Prostate gland (tissue), 2 donors: ENCODE measurements at regions not wholly inside any gene's neighbourhood (a gene's known extent, or its start where the extent isn't known, plus 50 kb on each side); places are given as distances from the start of the nearest gene placed in this dataset.

ENCODE experiments used
- POLR2A ChIP-seq: fragments of 450-650 bp; IDR thresholded peaks from one replicate; pipeline ENCODE4 v1.6.1; 2016; ENCODE audit warnings: antibody characterized with exemption, mild to moderate bottlenecking
- TF ChIP-seq, protein P1 (sequence below), 4 experiments: fragments of 200-600 bp in 2 of 4; fragments of 450-650 bp in 2 of 4; sonication (generic) in 2 of 4; IDR thresholded peaks; 1 replicate in 3 of 4; 2 replicates in 1 of 4; pipeline ENCODE4 v1.5.1; 2016 to 2019; ENCODE audit warnings: antibody characterized with exemption in 4 of 4, mild to moderate bottlenecking in 2 of 4, moderate library complexity in 2 of 4

DNA sequence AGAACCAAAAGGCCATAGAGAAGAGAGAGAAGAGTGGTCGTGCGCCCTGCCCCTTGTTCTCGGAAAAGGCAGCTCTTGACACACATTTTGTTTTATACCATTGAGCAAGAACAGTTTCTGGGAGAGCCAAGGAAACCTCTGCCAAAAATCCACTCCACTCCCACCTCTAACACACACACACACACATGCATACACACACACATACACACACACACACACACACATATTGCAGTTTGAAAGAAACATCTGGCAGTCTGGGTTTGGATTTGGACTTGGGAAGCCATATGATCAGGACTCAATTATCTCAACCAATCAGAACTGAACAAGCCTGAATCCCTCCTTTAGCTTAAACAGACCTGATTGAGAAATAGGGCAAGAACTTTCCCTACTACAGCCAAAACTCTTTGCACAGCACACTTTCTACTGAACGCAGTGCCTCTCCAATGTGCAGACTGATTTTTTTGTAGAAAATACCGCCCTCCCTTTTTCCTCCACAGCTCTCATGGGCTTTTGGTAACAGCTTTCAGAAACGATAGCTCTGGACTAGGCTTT lies 484.0 kb upstream of the ZWINT start:
- TF ChIP-seq POLR2A, result no peak
- TF ChIP-seq, protein P1, sequence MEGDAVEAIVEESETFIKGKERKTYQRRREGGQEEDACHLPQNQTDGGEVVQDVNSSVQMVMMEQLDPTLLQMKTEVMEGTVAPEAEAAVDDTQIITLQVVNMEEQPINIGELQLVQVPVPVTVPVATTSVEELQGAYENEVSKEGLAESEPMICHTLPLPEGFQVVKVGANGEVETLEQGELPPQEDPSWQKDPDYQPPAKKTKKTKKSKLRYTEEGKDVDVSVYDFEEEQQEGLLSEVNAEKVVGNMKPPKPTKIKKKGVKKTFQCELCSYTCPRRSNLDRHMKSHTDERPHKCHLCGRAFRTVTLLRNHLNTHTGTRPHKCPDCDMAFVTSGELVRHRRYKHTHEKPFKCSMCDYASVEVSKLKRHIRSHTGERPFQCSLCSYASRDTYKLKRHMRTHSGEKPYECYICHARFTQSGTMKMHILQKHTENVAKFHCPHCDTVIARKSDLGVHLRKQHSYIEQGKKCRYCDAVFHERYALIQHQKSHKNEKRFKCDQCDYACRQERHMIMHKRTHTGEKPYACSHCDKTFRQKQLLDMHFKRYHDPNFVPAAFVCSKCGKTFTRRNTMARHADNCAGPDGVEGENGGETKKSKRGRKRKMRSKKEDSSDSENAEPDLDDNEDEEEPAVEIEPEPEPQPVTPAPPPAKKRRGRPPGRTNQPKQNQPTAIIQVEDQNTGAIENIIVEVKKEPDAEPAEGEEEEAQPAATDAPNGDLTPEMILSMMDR (IDR thresholded peaks at IDR 0.05), result no peak
